Fibroblast of villous mesenchyme (primary cell): ENCODE measurements at regions not wholly inside any gene's neighbourhood (a gene's known extent, or its start where the extent isn't known, plus 50 kb on each side); places are given as distances from the start of the nearest gene placed in this dataset.

Experiments
- DNase-seq: peaks from one replicate; pipeline ENCODE4 v3.0.0-alpha.2; 2010; ENCODE audit warnings: low read depth
- H3K4me3 ChIP-seq: 2 replicates; pipeline ENCODE4 v1.5.1; 2011; ENCODE audit warnings: low read depth, mild to moderate bottlenecking, low read length
- TF ChIP-seq, protein P1 (sequence below): IDR thresholded peaks from 2 replicates; pipeline ENCODE4 v1.5.1; 2012; ENCODE audit warnings: low read depth, mild to moderate bottlenecking, low read length; ENCODE audit not compliant: insufficient read depth

GRCh38 chr5:104171958-104172690 is 609.5 kb upstream of the NUDT12 start:
- H3K4me3 ChIP-seq = no peak overlapping the region
- TF ChIP-seq, protein P1, sequence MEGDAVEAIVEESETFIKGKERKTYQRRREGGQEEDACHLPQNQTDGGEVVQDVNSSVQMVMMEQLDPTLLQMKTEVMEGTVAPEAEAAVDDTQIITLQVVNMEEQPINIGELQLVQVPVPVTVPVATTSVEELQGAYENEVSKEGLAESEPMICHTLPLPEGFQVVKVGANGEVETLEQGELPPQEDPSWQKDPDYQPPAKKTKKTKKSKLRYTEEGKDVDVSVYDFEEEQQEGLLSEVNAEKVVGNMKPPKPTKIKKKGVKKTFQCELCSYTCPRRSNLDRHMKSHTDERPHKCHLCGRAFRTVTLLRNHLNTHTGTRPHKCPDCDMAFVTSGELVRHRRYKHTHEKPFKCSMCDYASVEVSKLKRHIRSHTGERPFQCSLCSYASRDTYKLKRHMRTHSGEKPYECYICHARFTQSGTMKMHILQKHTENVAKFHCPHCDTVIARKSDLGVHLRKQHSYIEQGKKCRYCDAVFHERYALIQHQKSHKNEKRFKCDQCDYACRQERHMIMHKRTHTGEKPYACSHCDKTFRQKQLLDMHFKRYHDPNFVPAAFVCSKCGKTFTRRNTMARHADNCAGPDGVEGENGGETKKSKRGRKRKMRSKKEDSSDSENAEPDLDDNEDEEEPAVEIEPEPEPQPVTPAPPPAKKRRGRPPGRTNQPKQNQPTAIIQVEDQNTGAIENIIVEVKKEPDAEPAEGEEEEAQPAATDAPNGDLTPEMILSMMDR = no peak
- DNase-seq = peak; percentile 18

- peak; percentile 25 for DNase-seq
- TF ChIP-seq, protein P1 = no peak
- no peak overlapping the region for H3K4me3 ChIP-seq
Observed at GRCh38 chr5:104170926-104171325, 608.3 kb upstream of the NUDT12 start.

GRCh38 chr5:104146652-104147051 is 584.1 kb upstream of the NUDT12 start:
- no peak for DNase-seq
- H3K4me3 ChIP-seq = no peak overlapping the region
- TF ChIP-seq, protein P1 = no peak

GRCh38 chr5:104139840-104140239 is 577.3 kb upstream of the NUDT12 start:
- H3K4me3 ChIP-seq = no peak overlapping the region
- TF ChIP-seq, protein P1 = no peak
- no peak for DNase-seq

DNA sequence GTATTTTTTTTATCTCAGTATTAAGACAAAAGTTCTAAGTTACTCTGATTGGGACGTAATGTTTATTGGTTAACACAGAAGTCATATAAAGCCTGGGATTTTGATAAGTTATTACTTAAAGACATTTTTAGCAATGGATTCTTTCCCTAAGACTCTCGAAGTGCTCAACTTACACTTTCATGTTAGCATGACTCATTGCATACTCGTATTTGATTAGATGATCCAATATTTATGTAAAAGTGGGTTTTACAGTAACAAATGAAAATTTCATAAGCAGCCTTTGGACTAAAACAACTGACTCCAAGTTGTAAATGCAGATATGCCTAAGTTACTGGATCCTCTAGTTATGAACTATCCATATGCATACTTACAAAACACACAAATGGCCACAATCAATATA is 567.7 kb upstream of the NUDT12 start:
- no peak for DNase-seq
- TF ChIP-seq, protein P1 = no peak
- H3K4me3 ChIP-seq = no peak overlapping the region

GRCh38 chr5:104128348-104128747 is 565.8 kb upstream of the NUDT12 start:
- H3K4me3 ChIP-seq = no peak overlapping the region
- no peak for DNase-seq
- TF ChIP-seq, protein P1 = no peak

GRCh38 chr5:104126980-104127379 is 564.4 kb upstream of the NUDT12 start:
- TF ChIP-seq, protein P1 = no peak
- H3K4me3 ChIP-seq = no peak overlapping the region
- no peak for DNase-seq
